Hematopoietic multipotent progenitor cell treated with erythropoietin and hydrocortisone succinate and interleukin-3 and kit ligand, for 8 days (in vitro differentiated cells): ENCODE measurements at regions not wholly inside any gene's neighbourhood (a gene's known extent, or its start where the extent isn't known, plus 50 kb on each side); places are given as distances from the start of the nearest gene placed in this dataset.

Source experiments
- DNase-seq: peaks from one replicate; pipeline ENCODE4 v3.0.0-alpha.2; 2015

GRCh38 chr1:218728898-218729565 lies 383.9 kb downstream of the TGFB2 start:
- DNase-seq = no peak

DNA sequence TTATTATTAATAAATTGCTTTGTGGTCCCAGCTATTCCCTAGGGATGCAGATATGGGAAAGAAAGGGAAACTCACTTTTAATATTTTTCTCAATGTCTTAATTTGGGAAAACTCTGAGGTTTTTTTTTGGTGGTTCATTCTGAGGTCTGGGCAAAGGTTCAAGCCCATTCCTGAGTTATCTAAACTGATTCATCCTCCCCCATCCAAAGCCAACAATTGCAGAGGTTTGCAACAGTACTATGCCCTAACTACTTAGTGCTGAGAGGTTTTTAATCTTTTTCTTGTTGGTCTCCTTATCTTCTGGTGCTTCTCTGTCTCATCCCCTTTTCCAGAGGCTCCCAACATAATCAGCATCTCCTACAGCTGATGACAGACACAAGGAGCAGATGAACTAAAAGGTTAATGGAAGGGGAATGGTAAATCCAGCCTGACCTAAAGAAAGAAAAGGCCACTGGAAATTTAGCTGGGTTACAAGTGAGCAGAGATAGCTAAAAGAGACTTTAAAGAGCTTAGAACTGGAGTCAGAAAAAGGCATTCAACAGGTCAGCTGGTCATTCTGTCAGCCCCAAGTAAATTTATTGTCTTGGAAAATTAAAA lies 390.4 kb downstream of the TGFB2 start:
- DNase-seq = no peak

- DNase-seq = no peak
Measured at GRCh38 chr1:218739426-218739825, 394.3 kb downstream of the TGFB2 start.

- DNase-seq = no peak
Measured at GRCh38 chr1:218741852-218742251, 396.7 kb downstream of the TGFB2 start.

DNA sequence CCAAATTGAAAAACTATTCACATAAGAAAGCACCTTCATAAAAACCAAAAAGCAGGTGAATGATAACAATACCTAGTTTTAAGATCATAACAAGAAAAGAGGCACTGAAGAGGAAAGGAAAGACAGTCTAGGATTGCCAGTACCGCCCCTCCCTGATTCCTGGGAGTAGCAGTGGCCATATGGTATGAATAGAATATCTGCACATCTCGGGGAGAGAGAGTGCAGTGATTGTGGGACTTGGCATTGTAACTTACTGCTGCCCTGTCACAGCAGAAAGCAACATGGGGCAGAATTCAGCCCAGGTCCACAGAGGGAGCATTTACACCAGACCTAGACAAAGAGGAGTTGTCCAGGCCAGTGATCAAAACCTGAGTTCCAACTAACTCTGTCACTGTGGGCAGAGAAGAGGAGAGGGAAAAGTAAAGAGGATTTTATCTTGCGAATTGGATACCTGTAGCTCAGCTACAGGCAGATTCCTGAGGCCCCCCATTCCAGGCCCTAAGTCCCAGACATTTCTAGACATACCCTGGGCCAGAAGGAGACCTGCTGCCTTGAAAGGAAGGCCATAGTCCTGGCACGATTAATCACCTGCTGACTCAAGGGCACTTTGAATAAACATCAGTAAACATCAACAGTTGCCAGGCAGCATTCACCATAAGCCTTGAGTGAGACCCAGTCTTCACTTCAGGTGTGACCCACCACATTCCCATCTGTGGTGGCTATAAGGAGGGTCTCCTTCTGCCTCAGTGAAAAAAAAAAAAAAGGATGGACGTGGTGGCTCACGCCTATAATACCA lies 397.5 kb downstream of the TGFB2 start:
- DNase-seq = no peak

DNA sequence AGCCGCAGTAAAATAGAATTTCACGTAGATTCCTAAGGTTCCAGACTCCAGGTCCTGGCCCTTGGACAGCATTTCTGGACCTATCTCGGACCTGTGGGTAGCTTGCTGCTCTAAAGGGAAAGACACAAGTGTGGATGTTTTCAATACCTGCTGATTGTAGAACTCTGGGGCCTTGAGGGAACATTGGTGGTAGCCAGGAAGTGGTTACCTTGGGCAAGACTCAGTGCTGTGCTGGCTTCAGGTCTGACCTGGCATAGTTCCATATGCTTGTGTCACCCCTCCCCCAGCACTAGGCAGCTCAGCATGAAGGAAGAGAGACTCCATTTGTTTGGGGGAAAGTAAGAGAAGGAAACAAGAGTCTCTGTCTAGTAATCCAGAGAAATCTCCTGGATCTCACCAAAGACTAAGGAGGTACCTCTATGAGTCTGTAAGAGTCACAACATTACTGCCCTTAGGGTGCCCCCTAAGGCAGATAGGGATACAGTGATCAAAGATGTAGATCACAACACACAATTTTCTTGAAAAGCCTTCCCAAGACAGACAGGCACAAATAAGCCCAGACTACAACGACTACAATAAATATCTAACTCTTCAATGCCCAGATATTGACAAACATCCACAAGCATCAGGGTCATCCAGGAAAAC lies 398.8 kb downstream of the TGFB2 start:
- DNase-seq = no peak

GRCh38 chr1:218748071-218748470 lies 402.9 kb downstream of the TGFB2 start:
- DNase-seq = no peak

GRCh38 chr1:218750216-218750970 lies 405.3 kb downstream of the TGFB2 start:
- DNase-seq = no peak

DNA sequence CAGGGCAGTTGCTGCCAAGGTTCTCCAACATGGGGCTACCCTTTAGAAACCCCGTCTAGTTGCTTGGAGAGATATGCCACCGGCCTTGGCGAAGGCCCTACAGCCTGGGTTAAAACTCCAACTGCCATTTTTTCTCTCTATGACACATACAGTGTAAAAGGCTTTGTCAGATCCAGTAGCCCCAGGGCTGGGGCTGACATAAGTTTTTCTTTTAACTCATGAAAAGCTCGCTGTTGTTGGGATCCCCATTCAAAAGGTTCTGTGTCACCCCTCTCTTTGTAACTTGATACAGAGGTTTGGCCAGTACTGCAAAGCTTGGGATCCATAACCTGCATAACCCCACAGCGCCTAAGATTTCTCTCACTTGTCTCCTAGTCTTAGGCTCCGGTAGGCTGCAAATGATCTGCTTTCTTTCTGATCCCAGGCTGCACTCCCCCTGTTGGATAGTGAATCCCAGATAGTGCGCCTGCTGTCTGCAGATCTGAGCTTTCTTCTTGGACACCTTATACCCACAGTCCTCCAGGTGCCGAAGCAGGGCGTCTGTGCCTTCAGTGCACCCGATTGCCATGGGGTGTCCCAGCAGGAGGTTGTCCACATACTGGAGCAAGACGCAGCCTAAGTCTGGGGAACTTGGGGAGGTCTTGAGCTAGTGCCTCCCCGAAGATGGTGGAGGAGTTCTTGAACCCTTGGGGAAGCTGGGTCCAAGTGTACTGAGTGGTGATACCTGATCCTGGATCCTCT lies 406.2 kb downstream of the TGFB2 start:
- no peak for DNase-seq

DNA sequence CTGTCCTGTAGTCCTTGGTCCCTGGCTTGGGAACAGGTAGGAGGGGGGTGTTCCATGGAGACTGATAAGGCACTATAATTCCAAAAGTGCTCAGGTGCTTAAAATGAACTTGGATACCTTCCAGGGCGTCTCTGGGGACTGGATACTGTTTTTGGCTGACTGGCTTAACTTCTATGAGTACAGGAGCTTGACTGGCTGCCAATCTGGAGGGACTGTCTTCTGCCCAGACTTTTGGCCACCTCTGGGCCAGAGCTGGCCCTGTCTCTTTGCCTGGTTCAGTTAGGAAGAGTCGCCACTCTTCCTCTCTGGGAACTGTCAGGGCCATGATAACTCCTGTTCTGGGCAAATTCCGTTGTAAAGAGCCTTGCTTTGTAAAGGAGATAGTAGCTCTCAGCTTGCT lies 407.0 kb downstream of the TGFB2 start:
- no peak for DNase-seq

- DNase-seq = no peak
Measured at GRCh38 chr1:218754477-218754876, 409.3 kb downstream of the TGFB2 start.

GRCh38 chr1:218755128-218755527 lies 410.0 kb downstream of the TGFB2 start:
- no peak for DNase-seq

- DNase-seq = no peak
Measured at GRCh38 chr1:218759795-218760194, 413.9 kb upstream of the LYPLAL1 start.

GRCh38 chr1:218760601-218761570 lies 412.8 kb upstream of the LYPLAL1 start:
- no peak for DNase-seq

- DNase-seq = no peak
Measured at GRCh38 chr1:218763538-218763937, 410.1 kb upstream of the LYPLAL1 start.

GRCh38 chr1:218765753-218766152 lies 407.9 kb upstream of the LYPLAL1 start:
- no peak for DNase-seq

DNA sequence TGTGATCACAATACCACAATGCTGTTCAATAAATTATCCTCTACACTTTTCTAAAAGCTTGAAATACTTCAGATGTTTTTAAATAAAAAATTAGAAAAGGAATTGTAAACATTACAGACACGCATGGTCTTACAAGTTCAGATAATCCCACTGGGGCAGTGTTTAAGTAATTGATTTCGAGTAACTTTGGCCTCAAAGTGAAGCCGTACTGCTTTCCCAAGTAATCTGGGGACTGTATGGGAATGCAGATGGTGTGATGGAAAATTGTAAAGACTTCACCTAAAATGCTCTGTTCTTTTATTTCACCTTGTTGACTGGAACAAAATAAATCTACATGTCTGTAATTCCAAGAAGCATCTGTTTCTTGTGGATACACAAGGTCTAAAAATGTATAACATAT lies 401.7 kb upstream of the LYPLAL1 start:
- no peak for DNase-seq

DNA sequence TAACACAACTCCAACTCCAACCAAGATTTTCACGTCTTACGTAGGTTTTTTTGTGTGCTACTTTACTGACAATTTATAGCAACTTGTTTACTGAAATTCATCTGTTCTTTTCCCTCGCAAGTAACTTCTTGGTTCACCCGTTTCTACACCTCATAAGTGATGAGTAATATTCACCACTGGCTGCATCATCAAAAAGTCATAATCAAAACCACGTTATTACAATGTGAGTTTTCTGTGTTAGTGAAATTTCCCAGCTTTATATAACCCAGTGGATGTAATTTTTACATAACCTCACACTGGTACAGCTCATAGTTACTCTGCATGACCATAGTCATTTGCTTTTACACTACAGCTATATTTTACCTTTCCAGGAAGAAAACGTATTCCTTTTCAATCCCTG lies 401.1 kb upstream of the LYPLAL1 start:
- DNase-seq = no peak

DNA sequence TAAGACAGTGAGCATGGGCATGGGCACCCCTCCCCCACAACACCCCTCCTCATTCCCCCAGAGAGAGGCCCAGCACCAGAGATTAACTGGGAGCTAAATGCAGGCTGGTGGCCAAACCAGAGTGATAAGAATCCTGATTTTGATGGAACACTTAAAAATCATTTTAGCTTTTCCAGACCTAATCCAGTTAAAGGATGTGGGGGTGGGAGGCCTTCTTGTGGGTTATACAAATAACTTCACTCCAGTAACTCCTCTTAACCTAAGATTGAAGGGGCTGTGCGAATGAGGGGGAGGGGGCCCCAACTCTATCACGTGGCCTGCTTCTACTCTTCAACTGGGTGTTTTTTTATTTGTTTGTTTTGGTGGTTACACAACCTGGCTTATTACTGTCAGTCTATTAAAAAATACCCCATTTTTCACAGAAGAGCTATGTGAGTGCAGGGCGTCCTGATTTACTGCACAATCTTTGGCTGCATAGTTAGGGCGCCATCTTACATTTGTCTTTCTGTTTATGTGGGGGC lies 398.1 kb upstream of the LYPLAL1 start:
- DNase-seq = no peak

- no peak for DNase-seq
Measured at GRCh38 chr1:218778257-218779126, 395.2 kb upstream of the LYPLAL1 start.
